ENCODE measurements at regions not wholly inside any gene's neighbourhood (a gene's known extent, or its start where the extent isn't known, plus 50 kb on each side); places are given as distances from the start of the nearest gene placed in this dataset.
"Not testable (repeated sequence)": the region's sequence is repeated elsewhere in the genome, so short reads cannot be mapped to it uniquely, and the experiment has no call there.

GRCh38 chr5:145463634-145464033, 371.5 kb downstream of the PRELID2 start:
- Histone ChIP-seq H3K36me3 (replicated peaks; ENCODE audit: control insufficient read depth, insufficient read depth, low read length) (no peaks in the 10 kb centered on the region), H3K27me3 (ENCODE audit: control insufficient read depth, insufficient read depth, low read length) (no peaks in the 10 kb centered on the region), H3K4me3 (ENCODE audit: insufficient read depth, low read depth, low read length) (no peak overlapping the region)
- no peak for DNase-seq

- Histone ChIP-seq H3K36me3 (replicated peaks; ENCODE audit: control insufficient read depth, insufficient read depth, low read length) (no peaks in the 10 kb centered on the region), H3K4me3 (ENCODE audit: insufficient read depth, low read depth, low read length) (no peak overlapping the region), H3K27me3 (ENCODE audit: control insufficient read depth, insufficient read depth, low read length) (no peaks in the 10 kb centered on the region)
- no peak for DNase-seq
Measured at GRCh38 chr5:145462525-145462924, 372.6 kb downstream of the PRELID2 start.

GRCh38 chr5:145450286-145450885, 384.8 kb downstream of the PRELID2 start:
- Histone ChIP-seq H3K27me3 (ENCODE audit: control insufficient read depth, insufficient read depth, low read length) (no peaks in the 10 kb centered on the region), H3K36me3 (replicated peaks; ENCODE audit: control insufficient read depth, insufficient read depth, low read length) (no peaks in the 10 kb centered on the region), H3K4me3 (ENCODE audit: insufficient read depth, low read depth, low read length) (no peak overlapping the region)
- DNase-seq = no peak

- no peak overlapping the region for H3K4me3 ChIP-seq (ENCODE audit: insufficient read depth, low read depth, low read length)
- H3K27me3 ChIP-seq (ENCODE audit: control insufficient read depth, insufficient read depth, low read length) = no peaks in the 10 kb centered on the region
- no peak for DNase-seq
- H3K36me3 ChIP-seq (replicated peaks; ENCODE audit: control insufficient read depth, insufficient read depth, low read length) = no peaks in the 10 kb centered on the region
Measured at GRCh38 chr5:145449794-145450193, 385.3 kb downstream of the PRELID2 start.

GRCh38 chr5:145446875-145447274, 388.3 kb downstream of the PRELID2 start:
- H3K4me3 ChIP-seq (ENCODE audit: insufficient read depth, low read depth, low read length); H3K27me3 ChIP-seq (ENCODE audit: control insufficient read depth, insufficient read depth, low read length); DNase-seq; H3K36me3 ChIP-seq (replicated peaks; ENCODE audit: control insufficient read depth, insufficient read depth, low read length): not testable (repeated sequence)

GRCh38 chr5:145446412-145446811, 388.7 kb downstream of the PRELID2 start:
- Histone ChIP-seq H3K4me3 (ENCODE audit: insufficient read depth, low read depth, low read length) (no peak overlapping the region), H3K27me3 (ENCODE audit: control insufficient read depth, insufficient read depth, low read length) (no peaks in the 10 kb centered on the region)
- no peak for DNase-seq

GRCh38 chr5:145445027-145445426, 390.1 kb downstream of the PRELID2 start:
- H3K4me3 ChIP-seq (ENCODE audit: insufficient read depth, low read depth, low read length) = no peak overlapping the region
- H3K27me3 ChIP-seq (ENCODE audit: control insufficient read depth, insufficient read depth, low read length) = no peaks in the 10 kb centered on the region
- H3K36me3 ChIP-seq (replicated peaks; ENCODE audit: control insufficient read depth, insufficient read depth, low read length) = no peaks in the 10 kb centered on the region
- no peak for DNase-seq

More at GRCh38 chr5:145446412-145446811, 388.7 kb downstream of the PRELID2 start:
- H3K36me3 ChIP-seq (replicated peaks; ENCODE audit: control insufficient read depth, insufficient read depth, low read length) = no peaks in the 10 kb centered on the region

- Histone ChIP-seq H3K4me3 (ENCODE audit: insufficient read depth, low read depth, low read length) (no peak overlapping the region), H3K36me3 (replicated peaks; ENCODE audit: control insufficient read depth, insufficient read depth, low read length) (no peaks in the 10 kb centered on the region), H3K27me3 (ENCODE audit: control insufficient read depth, insufficient read depth, low read length) (no peaks in the 10 kb centered on the region)
- DNase-seq = no peak
Measured at GRCh38 chr5:145443964-145444363, 391.2 kb downstream of the PRELID2 start.

- Histone ChIP-seq H3K27me3 (ENCODE audit: control insufficient read depth, insufficient read depth, low read length) (no peaks in the 10 kb centered on the region), H3K36me3 (replicated peaks; ENCODE audit: control insufficient read depth, insufficient read depth, low read length) (no peaks in the 10 kb centered on the region), H3K4me3 (ENCODE audit: insufficient read depth, low read depth, low read length) (no peak overlapping the region)
- DNase-seq = no peak
Measured at GRCh38 chr5:145443366-145443765, 391.8 kb downstream of the PRELID2 start.

GRCh38 chr5:145442661-145443060, 392.5 kb downstream of the PRELID2 start:
- not testable (repeated sequence) for H3K4me3 ChIP-seq (ENCODE audit: insufficient read depth, low read depth, low read length); H3K27me3 ChIP-seq (ENCODE audit: control insufficient read depth, insufficient read depth, low read length); H3K36me3 ChIP-seq (replicated peaks; ENCODE audit: control insufficient read depth, insufficient read depth, low read length); DNase-seq

- Histone ChIP-seq H3K36me3 (replicated peaks; ENCODE audit: control insufficient read depth, insufficient read depth, low read length) (no peaks in the 10 kb centered on the region), H3K4me3 (ENCODE audit: insufficient read depth, low read depth, low read length) (no peak overlapping the region), H3K27me3 (ENCODE audit: control insufficient read depth, insufficient read depth, low read length) (no peaks in the 10 kb centered on the region)
- no peak for DNase-seq
Measured at GRCh38 chr5:145441228-145441627, 393.9 kb downstream of the PRELID2 start.

GRCh38 chr5:145437627-145438026, 397.5 kb downstream of the PRELID2 start:
- DNase-seq = no peak
- Histone ChIP-seq H3K36me3 (replicated peaks; ENCODE audit: control insufficient read depth, insufficient read depth, low read length) (no peaks in the 10 kb centered on the region), H3K27me3 (ENCODE audit: control insufficient read depth, insufficient read depth, low read length) (no peaks in the 10 kb centered on the region), H3K4me3 (ENCODE audit: insufficient read depth, low read depth, low read length) (no peak overlapping the region)

- no peak for DNase-seq
- Histone ChIP-seq H3K36me3 (replicated peaks; ENCODE audit: control insufficient read depth, insufficient read depth, low read length) (no peaks in the 10 kb centered on the region), H3K27me3 (ENCODE audit: control insufficient read depth, insufficient read depth, low read length) (no peaks in the 10 kb centered on the region), H3K4me3 (ENCODE audit: insufficient read depth, low read depth, low read length) (no peak overlapping the region)
Measured at GRCh38 chr5:145433077-145433476, 402.1 kb downstream of the PRELID2 start.

- Histone ChIP-seq H3K27me3 (ENCODE audit: control insufficient read depth, insufficient read depth, low read length) (no peaks in the 10 kb centered on the region), H3K36me3 (replicated peaks; ENCODE audit: control insufficient read depth, insufficient read depth, low read length) (no peaks in the 10 kb centered on the region), H3K4me3 (ENCODE audit: insufficient read depth, low read depth, low read length) (no peak overlapping the region)
- DNase-seq = no peak
Measured at GRCh38 chr5:145429170-145429569, 406.0 kb downstream of the PRELID2 start.

- Histone ChIP-seq H3K36me3 (replicated peaks; ENCODE audit: control insufficient read depth, insufficient read depth, low read length) (no peaks in the 10 kb centered on the region), H3K4me3 (ENCODE audit: insufficient read depth, low read depth, low read length) (no peak overlapping the region), H3K27me3 (ENCODE audit: control insufficient read depth, insufficient read depth, low read length) (no peaks in the 10 kb centered on the region)
- no peak for DNase-seq
Measured at GRCh38 chr5:145408048-145408341, 427.1 kb downstream of the PRELID2 start.
